Amniotic epithelial cell (primary cell): ENCODE measurements at regions not wholly inside any gene's neighbourhood (a gene's known extent, or its start where the extent isn't known, plus 50 kb on each side); places are given as distances from the start of the nearest gene placed in this dataset.

Experiments
- DNase-seq: peaks from one replicate; pipeline ENCODE4 v3.0.0-alpha.2; 2010; ENCODE audit warnings: low read depth

GRCh38 chr16:5480431-5481195 lies 383.0 kb upstream of the EEF2KMT start:
- no peak for DNase-seq

GRCh38 chr16:5479926-5480325 lies 382.3 kb upstream of the EEF2KMT start:
- no peak for DNase-seq

- DNase-seq, result no peak
Observed at GRCh38 chr16:5478036-5478435, 380.4 kb upstream of the EEF2KMT start.

- no peak for DNase-seq
Observed at GRCh38 chr16:5477251-5477650, 379.7 kb upstream of the EEF2KMT start.

GRCh38 chr16:5472552-5472951 lies 375.0 kb upstream of the EEF2KMT start:
- DNase-seq, result no peak

GRCh38 chr16:5468488-5468887 lies 370.9 kb upstream of the EEF2KMT start:
- DNase-seq, result no peak

GRCh38 chr16:5467552-5467951 lies 370.0 kb upstream of the EEF2KMT start:
- no peak for DNase-seq

GRCh38 chr16:5466551-5466950 lies 369.0 kb upstream of the EEF2KMT start:
- no peak for DNase-seq

GRCh38 chr16:5465714-5466113 lies 368.1 kb upstream of the EEF2KMT start:
- no peak for DNase-seq

GRCh38 chr16:5463820-5464219 lies 366.2 kb upstream of the EEF2KMT start:
- DNase-seq, result no peak

- no peak for DNase-seq
Observed at GRCh38 chr16:5461574-5461973, 364.0 kb upstream of the EEF2KMT start.

- no peak for DNase-seq
Observed at GRCh38 chr16:5461141-5461540, 363.5 kb upstream of the EEF2KMT start.

GRCh38 chr16:5460701-5461100 lies 363.1 kb upstream of the EEF2KMT start:
- DNase-seq, result no peak

GRCh38 chr16:5459863-5460262 lies 362.3 kb upstream of the EEF2KMT start:
- DNase-seq, result no peak

GRCh38 chr16:5455110-5455509 lies 357.5 kb upstream of the EEF2KMT start:
- no peak for DNase-seq

- DNase-seq, result no peak
Observed at GRCh38 chr16:5454349-5454748, 356.8 kb upstream of the EEF2KMT start.

GRCh38 chr16:5451641-5452040 lies 354.0 kb upstream of the EEF2KMT start:
- DNase-seq, result no peak

- DNase-seq, result no peak
Observed at GRCh38 chr16:5450409-5451104, 353.0 kb upstream of the EEF2KMT start.

GRCh38 chr16:5449901-5450300 lies 352.3 kb upstream of the EEF2KMT start:
- DNase-seq, result no peak

GRCh38 chr16:5448798-5449197 lies 351.2 kb upstream of the EEF2KMT start:
- no peak for DNase-seq

- no peak for DNase-seq
Observed at GRCh38 chr16:5447734-5448133, 350.1 kb upstream of the EEF2KMT start.

GRCh38 chr16:5446623-5447240 lies 349.1 kb upstream of the EEF2KMT start:
- DNase-seq, result no peak

- DNase-seq, result no peak
Observed at GRCh38 chr16:5444189-5444588, 346.6 kb upstream of the EEF2KMT start.
